Hematopoietic multipotent progenitor cell treated with erythropoietin and hydrocortisone succinate and interleukin-3 and kit ligand, for 4 days (in vitro differentiated cells): ENCODE measurements at regions not wholly inside any gene's neighbourhood (a gene's known extent, or its start where the extent isn't known, plus 50 kb on each side); places are given as distances from the start of the nearest gene placed in this dataset.

ENCODE experiments used
- DNase-seq: peaks from one replicate; pipeline ENCODE4 v3.0.0-alpha.2; 2015

DNA sequence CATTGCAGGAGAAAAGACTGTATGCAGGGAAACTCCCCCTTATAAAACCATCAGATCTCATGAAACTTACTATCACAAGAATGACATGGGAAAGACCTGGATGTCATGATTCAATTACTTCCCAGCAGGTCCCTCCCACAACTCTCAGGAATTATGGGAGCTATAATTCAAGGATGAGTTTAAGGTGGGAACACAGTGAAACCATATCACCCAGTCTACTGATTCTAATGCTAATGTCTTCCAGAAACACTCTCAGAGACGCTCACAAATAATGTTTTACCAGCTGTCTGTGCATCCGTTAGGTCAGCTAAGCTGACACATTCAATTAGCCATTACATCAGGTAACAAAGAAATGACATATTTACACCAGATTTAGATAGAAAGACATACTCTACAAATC, 637.9 kb downstream of the NLGN4Y start:
- no peak for DNase-seq

DNA sequence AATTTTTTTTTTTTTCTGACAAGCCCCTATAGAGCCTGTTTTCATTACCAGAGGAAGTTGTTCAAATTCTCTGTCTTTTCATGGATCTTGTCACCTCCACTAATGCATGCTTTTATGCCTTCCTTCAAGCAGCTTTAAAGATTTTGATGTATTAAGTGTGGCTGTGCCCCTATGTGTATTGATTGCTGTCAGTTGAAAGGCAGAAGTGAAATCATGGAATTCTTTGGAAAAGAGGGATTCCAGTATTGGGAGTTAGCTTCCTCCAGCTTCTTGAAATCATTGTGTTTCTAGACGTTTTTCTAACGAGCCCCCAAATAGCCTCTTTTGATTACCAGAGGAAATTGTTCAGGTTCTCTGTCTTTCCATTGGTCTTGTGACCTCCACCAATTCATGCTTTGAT, 655.6 kb downstream of the NLGN4Y start:
- no peak for DNase-seq

DNA sequence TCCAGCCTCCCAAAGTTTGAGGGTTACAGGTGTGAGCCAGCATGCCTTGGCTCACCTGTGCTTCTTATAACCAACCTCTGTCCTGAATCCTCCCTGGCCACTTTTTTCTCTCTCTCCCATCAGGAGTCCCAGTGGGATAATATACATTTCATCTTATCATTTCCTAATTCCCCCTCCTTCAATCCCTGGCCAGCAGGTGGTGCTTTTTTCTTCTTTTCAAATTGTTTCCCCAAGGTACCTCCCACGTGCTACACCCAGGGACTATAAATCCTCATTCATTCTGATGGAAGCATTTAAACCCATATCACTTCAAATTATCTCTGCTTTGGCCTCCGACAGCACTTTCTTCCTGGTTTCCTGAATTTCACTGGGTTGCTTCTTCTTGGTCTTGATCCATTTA, 704.7 kb downstream of the NLGN4Y start:
- DNase-seq = no peak

DNA sequence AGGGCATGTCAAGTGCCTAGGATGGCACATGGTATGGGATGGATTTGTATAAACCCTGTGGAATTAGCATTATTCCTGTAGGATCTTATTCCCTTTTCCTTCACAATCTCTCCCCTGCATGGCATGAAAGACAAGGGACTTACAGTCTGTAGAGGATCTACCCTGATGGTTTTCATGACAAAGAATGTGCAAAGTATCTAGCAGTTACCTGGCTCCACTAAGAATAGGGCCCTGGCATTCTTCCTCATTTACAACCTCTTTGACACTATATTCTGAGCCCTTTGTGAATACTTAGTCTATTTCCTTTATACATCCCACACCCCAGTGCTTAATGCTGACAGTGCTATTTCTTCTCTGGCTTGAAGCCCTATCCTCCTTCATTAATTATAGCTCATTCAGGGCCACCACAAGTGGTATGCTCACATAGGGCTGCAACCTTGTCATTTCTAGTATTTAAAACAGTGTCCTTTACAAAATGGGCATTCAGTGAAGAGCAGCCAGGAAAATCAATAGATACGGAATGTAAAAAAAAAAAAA, 715.3 kb downstream of the NLGN4Y start:
- no peak for DNase-seq

DNA sequence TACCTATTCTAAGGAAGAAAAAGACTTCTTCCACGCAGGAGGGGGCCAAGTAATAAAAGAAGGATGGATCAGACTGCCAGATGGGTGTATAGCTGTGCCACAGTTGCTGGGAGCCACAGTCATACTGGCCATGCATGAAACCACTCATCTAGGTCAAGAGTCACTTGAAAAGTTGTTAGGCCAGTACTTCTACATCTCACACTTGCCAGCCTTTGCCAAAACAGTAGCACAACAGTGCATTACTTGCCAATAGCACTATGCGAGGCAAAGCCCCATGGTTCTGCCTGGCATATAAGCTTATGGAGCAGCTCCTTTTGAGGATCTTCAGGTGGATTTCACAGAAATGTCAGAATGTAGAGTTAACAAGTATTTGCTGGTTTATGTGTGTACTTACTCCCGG, 735.0 kb downstream of the NLGN4Y start:
- DNase-seq = no peak

DNA sequence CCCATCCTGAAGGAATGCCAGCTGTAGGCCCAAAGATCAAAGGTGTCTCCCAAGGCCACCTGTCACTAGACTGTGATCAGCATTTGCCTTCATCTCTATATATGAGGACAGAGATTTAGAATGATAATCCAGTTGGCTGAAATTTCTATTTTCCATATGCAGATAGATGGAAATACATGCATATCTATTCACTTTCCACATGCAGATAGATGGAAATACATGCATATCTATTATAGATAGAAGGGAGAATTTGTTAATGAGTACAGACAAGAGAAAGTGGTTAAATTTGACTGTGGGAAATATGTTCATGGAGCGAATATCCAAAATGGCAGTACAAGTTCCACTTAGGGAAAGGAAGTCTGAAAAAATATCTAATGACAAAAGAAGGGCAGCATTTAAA, 762.2 kb downstream of the NLGN4Y start:
- DNase-seq = no peak

DNA sequence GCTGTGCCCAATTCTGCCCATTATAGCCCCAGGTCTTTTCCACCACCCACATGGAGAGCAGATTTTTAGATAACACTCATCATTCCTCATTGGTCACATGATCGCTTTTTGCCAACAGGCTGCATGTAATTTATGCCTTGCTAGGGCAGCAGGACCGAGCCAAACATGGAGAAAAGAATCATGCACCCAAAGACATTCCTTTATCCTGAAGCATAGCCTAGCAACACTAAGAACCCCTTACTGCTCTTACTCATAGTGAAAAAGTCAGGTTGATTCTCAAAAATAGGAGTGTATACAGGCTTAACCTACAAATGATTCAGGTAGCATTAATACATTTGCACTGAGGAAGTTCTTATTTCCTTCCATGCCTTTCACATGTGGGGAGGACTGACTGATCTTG, 765.5 kb downstream of the NLGN4Y start:
- no peak for DNase-seq

DNA sequence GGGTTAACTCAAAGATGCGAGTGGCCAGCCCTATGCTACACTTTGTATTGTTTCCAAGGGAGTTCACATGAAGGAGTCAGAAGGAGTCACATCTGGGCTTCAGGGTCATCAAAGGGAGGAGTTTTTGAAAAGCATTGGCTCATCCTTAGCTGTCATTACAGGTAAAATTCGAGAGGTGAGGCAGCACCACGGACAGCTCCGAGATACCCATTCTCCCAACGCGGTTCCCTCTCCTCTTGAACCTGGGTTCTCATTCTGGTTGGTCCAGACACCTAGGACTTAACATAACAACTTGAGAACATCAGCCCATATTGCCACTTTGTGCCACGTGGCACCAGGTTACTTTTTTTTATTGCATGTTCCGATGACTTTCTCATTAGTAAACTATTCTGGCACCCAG, 768.6 kb downstream of the NLGN4Y start:
- no peak for DNase-seq

DNA sequence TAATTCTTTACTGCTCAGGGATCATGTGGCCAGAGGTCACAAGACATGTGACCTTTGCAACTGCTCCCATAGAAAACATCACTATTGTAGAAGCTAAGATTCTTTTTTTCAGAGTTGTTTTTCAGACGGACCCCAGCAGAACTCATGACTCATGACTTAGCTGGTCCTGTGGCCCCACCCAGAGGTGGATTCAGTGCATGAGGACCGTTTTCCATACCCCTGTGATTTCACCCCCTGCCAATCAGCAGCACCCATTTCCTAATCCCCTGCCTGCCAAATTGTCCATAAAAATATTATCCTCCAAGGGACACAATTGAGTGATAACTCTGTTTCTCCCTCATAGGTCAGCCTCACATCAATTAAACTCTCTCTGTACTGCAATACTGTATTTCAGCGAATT, 777.5 kb downstream of the NLGN4Y start:
- no peak for DNase-seq

DNA sequence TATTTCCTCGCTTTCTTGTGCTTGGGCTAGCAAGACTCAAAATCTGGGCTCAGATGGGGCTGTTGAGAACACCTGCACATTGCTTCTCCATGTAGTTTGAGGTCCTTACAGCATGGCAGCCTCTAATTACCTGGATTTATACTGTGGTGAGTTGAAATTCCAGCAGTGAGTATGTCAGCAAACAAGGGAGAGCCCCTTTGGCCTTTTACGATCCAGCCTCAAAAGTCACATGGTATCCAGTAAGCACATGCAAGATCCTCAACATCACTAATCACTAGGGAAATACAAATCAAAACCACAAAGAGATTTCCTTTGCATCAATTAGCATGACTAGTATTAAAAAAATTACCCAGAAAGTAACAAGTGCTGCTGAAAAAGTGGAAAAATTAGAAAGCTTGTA, 787.8 kb downstream of the NLGN4Y start:
- DNase-seq = no peak

DNA sequence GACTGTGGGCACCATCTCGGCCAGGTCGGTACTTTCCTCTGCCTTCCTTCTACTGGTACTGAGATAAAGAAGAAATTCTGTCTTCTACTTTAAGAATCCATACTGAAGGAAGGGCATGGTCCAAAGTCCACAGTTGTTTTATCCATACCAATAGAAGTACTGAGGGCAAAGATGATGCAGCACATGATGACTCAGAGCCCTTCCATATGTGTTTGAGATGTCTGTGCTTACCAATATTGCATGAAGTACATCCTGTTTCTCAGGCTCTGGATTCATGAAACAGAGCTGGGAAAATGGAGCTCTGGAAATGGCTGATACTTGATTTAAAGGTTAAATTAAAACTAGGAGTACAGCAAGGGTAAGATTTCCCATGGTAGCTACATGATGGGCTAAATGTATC, 799.9 kb downstream of the NLGN4Y start:
- DNase-seq = no peak

DNA sequence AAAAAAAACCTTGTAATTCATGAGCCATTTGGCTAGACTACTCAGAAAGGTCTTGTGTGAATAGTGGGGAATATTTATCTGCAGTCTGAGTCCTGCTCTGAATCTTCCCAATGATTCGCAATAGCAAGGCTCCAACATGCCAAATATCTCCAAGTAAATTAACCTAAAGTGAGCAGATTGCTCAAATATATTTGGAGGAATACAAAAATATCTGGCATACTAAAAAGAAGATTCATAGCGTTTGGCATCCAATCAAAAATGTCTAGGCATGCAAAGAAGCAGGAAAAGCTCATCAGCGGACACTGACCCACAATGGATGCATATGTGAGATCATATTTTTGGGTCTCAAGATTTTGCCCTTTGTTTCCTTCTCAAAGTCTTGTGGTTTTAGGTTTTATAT, 800.9 kb downstream of the NLGN4Y start:
- no peak for DNase-seq

DNA sequence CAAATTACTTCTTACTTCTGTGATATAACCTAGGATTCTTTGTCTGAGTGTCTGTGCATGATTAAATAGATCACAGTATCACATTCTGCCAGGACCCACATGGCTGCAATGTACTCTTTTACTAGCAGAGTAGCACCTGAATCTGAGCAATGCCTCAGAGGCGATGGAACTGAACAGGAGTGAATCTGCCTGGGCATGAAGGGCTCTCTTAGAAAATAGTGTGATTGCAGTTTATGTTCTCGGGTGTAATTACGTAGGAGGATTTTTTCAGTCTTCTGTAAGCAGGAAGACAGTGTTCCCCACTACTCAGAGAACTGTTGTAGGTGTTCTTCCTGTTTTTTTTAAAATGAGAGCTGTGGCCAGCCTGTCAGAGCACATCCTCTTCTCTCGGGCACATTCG, 802.3 kb downstream of the NLGN4Y start:
- no peak for DNase-seq

DNA sequence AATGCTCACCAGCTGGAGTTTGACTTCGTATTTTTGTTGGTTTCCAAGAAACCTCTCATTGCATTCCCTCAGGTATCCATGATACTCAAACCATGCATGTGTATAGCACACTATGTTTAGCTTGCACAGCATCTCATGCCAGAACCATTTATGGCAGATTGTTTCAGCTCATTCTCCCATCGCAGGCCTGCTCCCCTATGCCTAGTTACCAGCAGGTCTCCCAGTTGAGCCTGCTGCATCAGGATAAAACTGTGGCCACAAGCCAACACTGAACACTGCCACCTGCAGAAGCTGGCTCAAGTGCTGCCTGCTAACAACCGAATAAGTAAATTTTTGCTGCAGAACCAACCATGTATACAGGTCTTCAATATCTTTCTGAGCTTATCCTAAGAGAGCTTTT, 804.5 kb downstream of the NLGN4Y start:
- no peak for DNase-seq

DNA sequence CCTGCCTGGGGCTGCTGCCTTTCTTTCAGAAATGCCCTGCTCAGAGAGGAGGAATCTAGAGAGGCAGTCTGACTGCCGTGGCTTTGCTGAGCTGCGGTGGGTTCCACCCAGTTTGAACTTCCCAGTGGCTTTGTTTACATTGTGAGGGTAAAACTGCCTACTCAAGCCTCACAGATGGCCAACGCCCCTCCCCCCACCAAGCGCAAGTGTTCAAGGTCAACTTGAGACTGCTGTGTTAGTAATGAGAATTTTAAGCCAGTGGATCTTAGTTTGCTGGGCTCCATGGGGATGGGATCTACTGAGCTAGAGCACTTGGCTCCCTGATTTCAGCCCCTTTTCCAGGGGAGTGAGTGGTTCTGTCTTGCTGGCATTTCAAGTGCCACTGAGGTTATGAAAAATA, 819.2 kb downstream of the NLGN4Y start:
- DNase-seq = no peak

DNA sequence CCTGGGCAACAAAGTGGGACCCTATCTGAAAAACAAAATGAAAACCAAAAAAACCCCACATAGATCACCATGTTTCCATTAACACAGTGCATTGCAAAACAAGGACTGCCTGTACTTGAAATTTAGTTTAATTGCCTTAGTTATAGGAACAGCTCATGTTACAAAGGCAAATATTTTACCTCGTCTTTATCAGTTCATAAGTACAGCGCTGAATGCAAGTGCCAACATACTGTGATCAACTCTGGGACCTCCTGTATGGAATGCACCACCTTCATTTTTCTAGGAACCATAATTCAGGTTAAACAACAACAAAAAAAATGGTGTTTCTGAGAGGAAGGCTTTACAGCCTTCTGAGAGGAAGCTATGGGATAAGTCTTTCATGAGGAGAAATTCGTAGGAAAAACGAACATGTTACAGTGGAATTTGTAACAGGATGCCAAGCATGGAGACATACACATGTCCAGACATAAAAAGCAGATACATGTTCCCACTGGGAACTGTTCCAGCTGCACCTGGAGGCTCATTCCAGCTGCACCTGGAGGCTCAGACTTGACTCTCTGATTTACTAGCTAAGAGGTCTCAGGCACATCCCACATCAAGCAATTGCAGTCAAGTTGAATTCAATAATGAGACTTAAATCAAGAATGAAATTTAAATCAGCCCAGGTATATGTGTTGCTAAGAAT, 821.3 kb downstream of the NLGN4Y start:
- DNase-seq = no peak

DNA sequence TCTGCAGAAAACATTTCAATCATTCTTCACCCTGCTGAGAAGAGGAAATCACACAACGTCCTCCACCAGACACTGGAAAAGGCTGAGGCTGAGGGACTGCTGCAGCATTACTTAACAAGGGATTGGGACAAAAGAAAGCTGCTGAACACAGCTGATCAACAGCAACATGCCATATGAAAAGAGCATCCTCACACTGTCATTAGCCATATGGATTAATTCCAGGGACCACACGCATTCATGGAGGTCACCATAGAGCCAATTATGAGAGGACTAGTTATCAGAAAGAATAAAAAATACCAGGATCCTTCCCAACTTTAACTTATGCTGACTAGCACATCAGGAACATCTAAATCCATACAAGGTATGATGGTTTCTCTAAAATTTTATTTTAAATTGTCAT, 825.0 kb downstream of the NLGN4Y start:
- DNase-seq = no peak

DNA sequence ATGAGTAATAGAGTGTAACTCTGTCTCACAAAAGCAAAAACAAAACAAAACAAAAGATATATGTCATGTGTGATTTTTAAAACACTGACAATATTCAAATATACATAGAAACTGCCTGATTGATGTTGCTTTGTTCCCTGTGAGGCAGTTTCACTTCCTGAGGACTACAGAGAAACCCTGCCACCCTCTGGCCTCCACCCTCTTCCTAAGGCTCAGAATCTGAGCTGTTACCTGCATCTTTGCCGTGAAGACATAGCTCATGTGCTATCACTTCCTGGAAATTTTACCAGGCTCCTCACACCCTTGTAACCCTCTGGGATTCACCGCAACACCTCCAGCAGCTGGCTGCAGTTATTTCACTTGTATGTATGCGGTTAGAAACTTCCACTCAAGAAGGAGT, 831.0 kb downstream of the NLGN4Y start:
- DNase-seq = no peak

DNA sequence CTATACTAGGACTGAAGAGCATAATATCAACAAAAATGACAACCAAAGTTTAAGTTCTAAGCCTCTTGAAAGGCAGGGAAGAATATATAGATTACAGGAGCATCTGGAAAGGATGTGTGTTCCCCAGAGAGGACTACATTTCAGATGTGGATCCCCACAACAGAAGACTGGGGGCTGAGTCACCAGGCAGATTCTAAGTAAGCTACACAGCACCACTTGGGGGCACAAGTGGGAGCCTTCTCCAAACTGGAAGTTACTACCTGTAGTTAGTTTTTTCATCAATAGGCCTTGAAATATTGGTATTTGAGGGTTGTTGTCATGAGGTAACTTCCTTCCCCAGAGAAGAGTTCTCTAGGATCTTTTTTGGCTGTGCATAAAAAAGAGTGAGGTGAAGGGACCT, 836.1 kb downstream of the NLGN4Y start:
- no peak for DNase-seq

DNA sequence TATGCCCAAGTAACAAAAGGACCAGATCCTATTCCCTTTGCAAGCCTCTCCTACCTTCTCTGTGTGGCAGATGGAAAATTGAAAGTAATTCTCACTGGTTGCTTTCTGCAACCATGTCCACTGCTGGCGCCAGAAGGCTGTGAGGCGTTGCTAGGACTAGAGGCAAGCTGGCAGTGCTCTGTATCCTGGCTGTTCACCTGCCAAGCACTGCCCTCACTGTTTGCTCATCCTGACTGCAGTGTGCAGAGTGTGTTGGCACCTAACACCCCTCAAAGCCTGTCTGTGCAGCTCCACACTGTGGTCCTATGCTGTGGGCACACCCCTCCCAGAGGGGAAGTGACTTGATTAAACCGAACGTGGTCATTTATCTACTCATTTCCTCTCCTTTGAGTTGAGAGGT, 840.7 kb downstream of the NLGN4Y start:
- no peak for DNase-seq

DNA sequence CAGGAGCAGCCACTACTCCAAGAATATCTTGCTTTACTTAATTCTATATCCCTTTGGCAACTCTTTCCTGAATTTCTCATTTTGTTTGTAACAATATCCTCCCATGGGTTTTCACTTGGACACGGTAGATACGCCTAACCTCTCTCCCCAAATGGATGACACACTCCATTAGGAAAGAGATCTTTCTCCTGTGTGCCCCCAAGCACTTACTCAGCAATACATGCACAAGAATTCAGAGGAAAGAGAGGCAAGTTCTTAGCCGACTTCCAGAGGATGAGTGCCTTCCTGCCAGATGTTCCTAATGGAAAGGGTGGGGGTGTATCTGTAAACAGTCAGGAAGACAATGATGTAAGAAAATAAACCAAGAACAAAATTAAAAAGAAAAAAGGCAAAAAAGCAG, 844.5 kb downstream of the NLGN4Y start:
- DNase-seq = no peak

DNA sequence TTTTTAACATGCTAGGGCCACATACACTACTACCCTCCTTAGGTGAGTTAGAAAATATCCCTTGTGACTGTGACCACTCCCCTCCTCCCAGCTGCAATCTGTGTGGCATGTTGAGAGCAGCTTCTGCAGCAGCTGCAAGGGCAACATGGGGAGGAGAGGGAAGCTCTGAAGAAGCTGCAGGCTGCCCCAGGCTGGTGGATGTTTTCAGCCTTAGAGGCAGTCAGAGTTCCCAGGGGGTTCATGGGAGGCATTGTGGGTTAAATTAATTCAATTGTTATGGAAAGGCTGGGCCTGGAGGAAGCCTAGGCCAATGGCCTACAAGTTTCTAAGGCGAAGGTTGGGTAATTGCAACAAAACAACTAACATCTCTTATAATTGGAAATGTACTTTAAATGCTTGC, 860.8 kb downstream of the NLGN4Y start:
- no peak for DNase-seq

DNA sequence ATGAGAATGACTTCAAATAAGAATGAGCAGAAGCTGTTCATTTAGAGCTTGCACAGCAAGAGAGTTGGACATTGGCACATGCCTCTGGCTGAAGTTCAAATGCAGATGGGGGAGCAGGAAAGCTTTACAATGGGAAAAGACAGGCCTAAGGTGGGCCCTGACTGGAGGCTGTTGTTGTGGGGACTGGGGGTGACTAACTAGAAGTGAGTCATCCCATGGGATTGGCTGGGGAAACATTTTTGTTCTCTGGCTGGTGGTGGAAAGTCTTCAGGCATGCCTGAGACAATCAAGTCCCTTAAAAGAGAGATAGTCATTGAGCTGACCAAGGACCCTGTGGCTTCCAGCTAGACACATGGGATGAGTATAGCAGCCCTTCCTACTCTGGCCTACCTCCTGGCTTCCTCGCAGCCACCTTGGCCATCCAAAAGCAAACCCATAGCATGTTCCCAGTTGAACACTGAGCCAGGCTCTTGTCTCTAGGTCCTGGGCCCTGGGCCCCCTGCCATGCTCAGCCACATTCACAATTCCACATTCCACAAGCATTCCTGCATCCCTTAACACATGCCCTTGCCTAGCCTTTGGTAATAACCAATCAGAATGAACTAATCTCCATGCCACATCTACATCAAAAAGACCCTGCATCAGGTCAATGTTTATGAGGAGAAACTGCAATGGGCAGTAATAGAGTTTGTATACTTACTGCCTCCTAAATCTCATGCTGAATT, 873.4 kb downstream of the NLGN4Y start:
- no peak for DNase-seq

DNA sequence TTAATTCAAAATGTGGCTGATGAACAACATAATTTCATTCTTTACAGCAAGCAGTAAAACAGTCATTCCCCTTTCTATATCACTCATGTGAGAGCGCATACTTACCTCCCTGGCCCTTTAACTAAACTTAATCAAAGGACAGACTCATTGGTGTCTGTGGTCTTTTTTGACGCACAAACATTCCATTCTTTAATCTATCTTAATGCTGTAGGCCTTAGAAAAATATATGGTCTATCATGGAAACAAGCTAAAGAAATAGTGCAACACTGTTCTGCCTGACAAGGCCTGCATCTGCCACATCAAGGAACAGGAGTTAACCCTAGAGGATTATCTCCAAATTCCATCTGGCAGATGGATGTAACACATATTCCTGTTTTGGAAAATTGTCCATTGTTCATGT, 878.1 kb downstream of the NLGN4Y start:
- DNase-seq = no peak

DNA sequence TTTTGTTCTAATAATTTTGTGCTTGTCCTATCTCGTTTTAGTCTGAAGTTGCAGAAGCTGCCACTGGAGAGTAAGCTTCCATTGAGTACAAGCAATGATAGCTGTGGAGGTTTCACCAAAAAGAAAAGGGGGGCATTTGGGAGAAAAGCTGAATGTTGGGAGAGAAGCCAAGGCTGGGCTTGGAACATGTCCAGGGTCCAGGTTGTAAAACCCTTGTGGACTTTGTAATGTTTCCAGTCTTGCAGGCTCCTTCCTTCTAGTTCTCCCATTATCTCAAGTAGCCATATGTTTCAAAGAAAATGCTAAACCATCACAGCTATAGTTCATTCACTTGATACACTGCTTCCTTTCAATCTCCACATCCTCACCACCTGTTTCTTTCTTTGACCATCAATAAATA, 880.2 kb downstream of the NLGN4Y start:
- DNase-seq = no peak
